Trophoblast cell (in vitro differentiated cells and primary cell): ENCODE measurements at regions not wholly inside any gene's neighbourhood (a gene's known extent, or its start where the extent isn't known, plus 50 kb on each side); places are given as distances from the start of the nearest gene placed in this dataset.

ENCODE experiments used
- DNase-seq, 2 donors: peaks; one replicate each; pipeline ENCODE4 v3.0.0-alpha.2; 2016
- H2AFZ ChIP-seq: 2 replicates; pipeline ENCODE4 v1.6.1; 2013; ENCODE audit warnings: low read length, moderate library complexity, mild to moderate bottlenecking; ENCODE audit not compliant: insufficient read depth, poor library complexity
- H2AK5ac ChIP-seq: 2 replicates; pipeline ENCODE4 v1.6.1; 2013; ENCODE audit warnings: mild to moderate bottlenecking, low read length
- H2BK120ac ChIP-seq: 2 replicates; pipeline ENCODE4 v1.6.1; 2013; ENCODE audit warnings: low read length, mild to moderate bottlenecking, moderate library complexity; ENCODE audit not compliant: insufficient read depth, poor library complexity
- H2BK12ac ChIP-seq: 2 replicates; pipeline ENCODE4 v1.6.1; 2013; ENCODE audit warnings: mild to moderate bottlenecking, low read length, moderate library complexity
- H2BK5ac ChIP-seq: 2 replicates; pipeline ENCODE4 v1.6.1; 2013; ENCODE audit warnings: low read length, low read depth, moderate library complexity, mild to moderate bottlenecking; ENCODE audit not compliant: poor library complexity
- H3K14ac ChIP-seq: 2 replicates; pipeline ENCODE4 v1.6.1; 2013; ENCODE audit warnings: mild to moderate bottlenecking, low read length
- H3K18ac ChIP-seq: 2 replicates; pipeline ENCODE4 v1.6.1; 2013; ENCODE audit warnings: mild to moderate bottlenecking, low read length
- H3K23ac ChIP-seq: 2 replicates; pipeline ENCODE4 v1.6.1; 2013; ENCODE audit warnings: low read length
- H3K27ac ChIP-seq: 2 replicates; pipeline ENCODE4 v1.5.1; 2013; ENCODE audit warnings: low read depth, mild to moderate bottlenecking, inconsistent platforms, low read length, moderate library complexity
- H3K27me3 ChIP-seq: 2 replicates; pipeline ENCODE4 v1.6.1; 2013; ENCODE audit warnings: inconsistent platforms, mild to moderate bottlenecking, low read length, moderate library complexity; ENCODE audit not compliant: insufficient read depth
- H3K36me3 ChIP-seq, 2 experiments: 1 replicate in 1 of 2; 2 replicates in 1 of 2; pipeline ENCODE4 v1.6.1; 2013; ENCODE audit warnings: low read length in 2 of 2, mild to moderate bottlenecking in 2 of 2, moderate library complexity in 1 of 2; ENCODE audit not compliant: insufficient read depth in 2 of 2, control insufficient read depth in 1 of 2
- H3K4ac ChIP-seq: 2 replicates; pipeline ENCODE4 v1.6.1; 2013; ENCODE audit warnings: low read depth, mild to moderate bottlenecking, low read length, moderate library complexity
- H3K4me1 ChIP-seq, 2 experiments: 1 replicate in 1 of 2; 2 replicates in 1 of 2; pipeline ENCODE4 v1.6.1; 2013; ENCODE audit warnings: low read length in 2 of 2, mild to moderate bottlenecking in 2 of 2, moderate library complexity in 1 of 2; ENCODE audit not compliant: insufficient read depth in 2 of 2, control insufficient read depth in 1 of 2
- H3K4me2 ChIP-seq: 2 replicates; pipeline ENCODE4 v1.6.1; 2013; ENCODE audit warnings: inconsistent platforms, mild to moderate bottlenecking, low read length, moderate library complexity
- H3K4me3 ChIP-seq: 2 replicates; pipeline ENCODE4 v1.5.1; 2013; ENCODE audit warnings: mild to moderate bottlenecking, low read depth, low read length, inconsistent platforms
- H3K79me1 ChIP-seq: one replicate; pipeline ENCODE4 v1.6.1; 2013; ENCODE audit warnings: low read length
- H3K79me2 ChIP-seq: 2 replicates; pipeline ENCODE4 v1.6.1; 2013; ENCODE audit warnings: low read length, mild to moderate bottlenecking; ENCODE audit not compliant: control insufficient read depth, insufficient read depth, poor library complexity
- H3K9ac ChIP-seq: 2 replicates; pipeline ENCODE4 v1.6.1; 2013; ENCODE audit warnings: mild to moderate bottlenecking, low read length
- H3K9me3 ChIP-seq: 2 replicates; pipeline ENCODE4 v1.6.1; 2013; ENCODE audit warnings: low read depth, mild to moderate bottlenecking, control low read depth, inconsistent platforms, low read length; ENCODE audit not compliant: insufficient read depth
- H4K12ac ChIP-seq: 2 replicates; pipeline ENCODE4 v1.6.1; 2013; ENCODE audit warnings: low read depth, mild to moderate bottlenecking, low read length, moderate library complexity
- H4K8ac ChIP-seq: 2 replicates; pipeline ENCODE4 v1.6.1; 2013; ENCODE audit warnings: low read depth, mild to moderate bottlenecking, low read length, moderate library complexity
- H4K91ac ChIP-seq: one replicate; pipeline ENCODE4 v1.6.1; 2013; ENCODE audit warnings: low read depth, mild to moderate bottlenecking, low read length, moderate library complexity
- WGBS: extraction: QIAGEN DNeasy Blood & Tissue Kit; methylation state at CpG from one replicate; pipeline ENCODE4 v1.1.7; 2013; ENCODE audit warnings: missing lambda C conversion rate; ENCODE audit not compliant: insufficient read length, insufficient coverage; ENCODE audit errors: extremely low coverage; 5-methylcytosine and 5-hydroxymethylcytosine counted together

DNA sequence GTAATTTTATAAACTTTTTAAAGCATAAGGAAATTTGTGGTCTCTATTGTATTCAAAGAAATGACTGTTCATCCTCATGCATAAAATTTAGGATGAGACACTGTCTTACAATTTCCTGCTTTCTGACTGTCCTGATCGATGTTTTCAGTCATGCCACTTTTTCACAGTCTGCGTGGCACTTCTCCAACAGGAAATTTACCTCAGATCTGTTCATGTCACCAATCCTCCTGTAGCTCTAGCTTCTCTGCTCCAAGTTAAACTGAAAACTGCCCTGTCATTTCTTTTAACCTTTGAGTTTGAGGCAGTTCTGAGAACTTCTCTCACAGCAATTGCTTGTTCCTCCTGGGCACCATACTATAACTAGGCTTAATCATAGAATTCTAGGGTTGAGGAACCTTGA lies 455.1 kb downstream of the EFNA5 start:
- Histone ChIP-seq H3K4me3 (no peak overlapping the region), H2AK5ac (no peak overlapping the region), H4K12ac (no peak overlapping the region), H4K8ac (no peak overlapping the region), H3K9me3 (no peaks in the 10 kb centered on the region), H2BK120ac (no peak overlapping the region), H3K27ac (no peak overlapping the region), H3K79me1 (no peaks in the 10 kb centered on the region), H3K36me3 (no peaks in the 10 kb centered on the region), H2BK12ac (no peak overlapping the region), H3K9ac (no peak overlapping the region), H4K91ac (no peak overlapping the region), H3K27me3 (no peaks in the 10 kb centered on the region), H3K4me2 (no peak overlapping the region), H3K4ac (no peak overlapping the region), H3K79me2 (no peaks in the 10 kb centered on the region), H3K4me1 (no peaks in the 10 kb centered on the region), H3K14ac (no peak overlapping the region), H2AFZ (no peak overlapping the region), H3K23ac (no peak overlapping the region), H3K18ac (no peak overlapping the region), H2BK5ac (no peak overlapping the region)
- no CpG with 5 or more reads among the region's 2 CpGs for WGBS
- DNase-seq, result no peak

DNA sequence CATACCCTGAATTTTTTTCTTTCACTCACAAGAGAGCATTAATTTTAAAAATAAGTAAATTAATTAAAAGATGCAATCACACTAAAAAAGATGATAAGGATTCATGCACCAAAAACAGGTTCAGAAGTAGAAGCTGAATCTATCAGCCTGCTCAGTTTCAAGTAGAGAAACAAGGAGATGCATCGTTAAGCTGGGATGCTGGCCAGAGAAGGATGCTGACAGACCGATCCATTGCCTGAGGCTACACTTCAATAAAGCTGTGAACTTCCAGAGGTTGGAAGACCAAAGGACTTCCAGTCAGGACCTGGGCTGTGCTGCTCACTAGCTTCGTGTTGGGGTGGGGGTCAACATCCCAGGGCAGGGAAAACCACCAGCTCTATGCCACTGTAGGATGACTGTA lies 457.7 kb downstream of the EFNA5 start:
- Histone ChIP-seq H3K23ac (no peak overlapping the region), H3K4me2 (no peak overlapping the region), H3K79me1 (no peaks in the 10 kb centered on the region), H3K9ac (peak overlapping the region; percentile 9), H2AK5ac (no peak overlapping the region), H3K27ac (no peak overlapping the region), H3K4ac (no peak overlapping the region), H2BK120ac (no peak overlapping the region), H3K27me3 (no peaks in the 10 kb centered on the region), H2AFZ (no peak overlapping the region), H3K4me1 (no peaks in the 10 kb centered on the region), H3K9me3 (no peaks in the 10 kb centered on the region), H4K12ac (no peak overlapping the region), H4K8ac (no peak overlapping the region), H3K36me3 (no peaks in the 10 kb centered on the region), H3K79me2 (no peaks in the 10 kb centered on the region), H2BK5ac (no peak overlapping the region), H3K14ac (no peak overlapping the region), H2BK12ac (no peak overlapping the region), H3K4me3 (no peak overlapping the region), H4K91ac (no peak overlapping the region), H3K18ac (no peak overlapping the region)
- DNase-seq, result no peak
- no CpG with 5 or more reads among the region's 3 CpGs for WGBS

DNA sequence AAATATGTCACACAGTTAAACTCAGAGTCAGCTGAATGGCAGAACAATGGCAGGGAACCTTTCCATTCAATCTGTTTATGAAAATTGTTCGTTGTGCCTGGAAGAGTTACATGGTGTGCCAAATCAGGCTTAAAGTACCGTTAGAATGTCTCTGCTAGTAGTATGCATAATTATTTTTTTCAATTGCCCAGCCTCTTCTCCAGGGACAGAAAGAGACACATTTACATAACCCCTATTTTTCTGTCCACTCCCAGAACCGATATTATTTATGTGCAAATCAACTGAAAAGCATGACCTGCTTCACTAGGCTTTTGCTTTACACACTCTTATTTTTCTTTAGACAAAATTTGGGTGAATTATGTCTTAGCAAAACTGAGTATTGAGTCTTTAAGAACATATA lies 459.1 kb downstream of the EFNA5 start:
- H2BK120ac ChIP-seq, result no peak overlapping the region
- H4K8ac ChIP-seq, result no peak overlapping the region
- H3K4me1 ChIP-seq, result no peaks in the 10 kb centered on the region
- WGBS, result no CpG with 5 or more reads among the region's 3 CpGs
- H3K14ac ChIP-seq, result no peak overlapping the region
- no peak overlapping the region for H4K12ac ChIP-seq
- H3K36me3 ChIP-seq, result no peaks in the 10 kb centered on the region
- H3K27ac ChIP-seq, result no peak overlapping the region
- H3K4me3 ChIP-seq, result no peak overlapping the region
- no peak overlapping the region for H3K9ac ChIP-seq
- no peak overlapping the region for H2BK5ac ChIP-seq
- no peak overlapping the region for H3K4me2 ChIP-seq
- H2BK12ac ChIP-seq, result no peak overlapping the region
- H3K27me3 ChIP-seq, result no peaks in the 10 kb centered on the region
- no peak overlapping the region for H3K4ac ChIP-seq
- no peaks in the 10 kb centered on the region for H3K79me2 ChIP-seq
- no peak overlapping the region for H2AFZ ChIP-seq
- DNase-seq, result no peak
- no peak overlapping the region for H3K18ac ChIP-seq
- no peak overlapping the region for H2AK5ac ChIP-seq
- no peaks in the 10 kb centered on the region for H3K79me1 ChIP-seq
- H3K9me3 ChIP-seq, result no peaks in the 10 kb centered on the region
- H3K23ac ChIP-seq, result no peak overlapping the region
- H4K91ac ChIP-seq, result no peak overlapping the region

DNA sequence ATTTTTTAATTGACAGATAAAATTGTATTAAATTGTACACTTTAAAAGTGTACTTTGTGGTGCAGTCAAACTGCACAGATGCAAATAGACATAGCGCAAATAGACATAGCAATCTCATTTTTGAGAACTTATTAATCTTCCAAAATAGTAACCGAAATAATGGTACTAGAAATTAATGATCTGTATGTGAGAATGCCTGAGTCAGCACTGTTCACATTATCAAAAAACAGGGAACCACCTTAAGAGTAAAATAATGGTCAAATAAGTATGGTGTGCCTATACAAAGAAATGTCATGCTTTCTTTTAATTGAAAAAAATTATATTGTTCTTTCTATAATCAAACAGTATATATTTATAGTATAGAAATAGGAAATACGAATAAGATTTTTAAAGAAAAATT lies 461.9 kb downstream of the EFNA5 start:
- Histone ChIP-seq H3K18ac (no peak overlapping the region), H2BK120ac (no peak overlapping the region), H4K12ac (no peak overlapping the region), H3K4ac (no peak overlapping the region), H3K79me2 (no peaks in the 10 kb centered on the region), H2BK5ac (no peak overlapping the region), H2AK5ac (no peak overlapping the region), H3K4me3 (no peak overlapping the region), H2BK12ac (no peak overlapping the region), H3K23ac (no peak overlapping the region), H3K79me1 (no peaks in the 10 kb centered on the region), H3K9ac (no peak overlapping the region), H4K91ac (no peak overlapping the region), H3K9me3 (no peaks in the 10 kb centered on the region), H3K4me2 (no peak overlapping the region), H3K27ac (no peak overlapping the region), H4K8ac (no peak overlapping the region), H3K14ac (no peak overlapping the region), H2AFZ (no peak overlapping the region), H3K36me3 (no peaks in the 10 kb centered on the region), H3K27me3 (no peaks in the 10 kb centered on the region), H3K4me1 (no peaks in the 10 kb centered on the region)
- WGBS, result no CpG with 5 or more reads among the region's 3 CpGs
- no peak for DNase-seq
